OCI-LY1 (cell line): ENCODE measurements at regions not wholly inside any gene's neighbourhood (a gene's known extent, or its start where the extent isn't known, plus 50 kb on each side); places are given as distances from the start of the nearest gene placed in this dataset.

Experiments
- H2AFZ ChIP-seq: fragments of 200-600 bp; sonication (generic), shearing (Covaris generic); 2 replicates; pipeline ENCODE4 v1.6.0; 2014; ENCODE audit warnings: antibody characterized with exemption, mild to moderate bottlenecking, low read length
- H3F3A ChIP-seq: fragments of 200-600 bp; sonication (generic), shearing (Covaris generic); 2 replicates; pipeline ENCODE4 v1.6.0; 2014; ENCODE audit warnings: mild to moderate bottlenecking, antibody characterized with exemption, low read length, moderate library complexity; ENCODE audit not compliant: insufficient read depth
- H3K27ac ChIP-seq: fragments of 200-600 bp; sonication (generic); 2 replicates; pipeline ENCODE4 v1.5.1; 2014; ENCODE audit warnings: low read length, mixed run types, mild to moderate bottlenecking, low read depth; ENCODE audit not compliant: poor library complexity, severe bottlenecking
- H3K27me3 ChIP-seq: fragments of 200-600 bp; sonication (generic); 2 replicates; pipeline ENCODE4 v1.6.0; 2014; ENCODE audit warnings: antibody characterized with exemption, mild to moderate bottlenecking, low read length, moderate library complexity; ENCODE audit not compliant: insufficient read depth
- H3K36me3 ChIP-seq: fragments of 200-600 bp; sonication (generic); 2 replicates; pipeline ENCODE4 v1.6.1; 2014; ENCODE audit warnings: mild to moderate bottlenecking, antibody characterized with exemption, low read length, moderate library complexity, mixed read lengths; ENCODE audit not compliant: insufficient read depth
- H3K4me1 ChIP-seq: fragments of 200-600 bp; sonication (generic); 2 replicates; pipeline ENCODE4 v1.5.1; 2014; ENCODE audit warnings: mild to moderate bottlenecking, low read length, moderate library complexity; ENCODE audit not compliant: insufficient read depth, severe bottlenecking
- H3K4me2 ChIP-seq: fragments of 200-600 bp; sonication (generic), shearing (Covaris generic); 2 replicates; pipeline ENCODE4 v1.6.1; 2014; ENCODE audit warnings: low read length
- H3K4me3 ChIP-seq: fragments of 200-600 bp; sonication (generic); 2 replicates; pipeline ENCODE4 v1.5.1; 2014; ENCODE audit warnings: low read length, low read depth, mild to moderate bottlenecking, mixed read lengths; ENCODE audit not compliant: poor library complexity, severe bottlenecking
- H3K79me2 ChIP-seq: fragments of 200-600 bp; shearing (Covaris generic); 2 replicates; pipeline ENCODE4 v1.6.1; 2016; ENCODE audit warnings: mixed run types, low read length, mixed read lengths; ENCODE audit not compliant: insufficient read depth
- H3K9ac ChIP-seq: fragments of 200-600 bp; sonication (generic), shearing (Covaris generic); 2 replicates; pipeline ENCODE4 v1.6.1; 2014; ENCODE audit warnings: mild to moderate bottlenecking, low read length, mixed read lengths
- H3K9me2 ChIP-seq: fragments of 200-600 bp; sonication (generic), shearing (Covaris generic); 2 replicates; pipeline ENCODE4 v1.6.1; 2014; ENCODE audit warnings: low read depth, mild to moderate bottlenecking, low read length, mixed read lengths
- H3K9me3 ChIP-seq: fragments of 200-600 bp; shearing (Covaris generic); 2 replicates; pipeline ENCODE4 v1.6.1; 2014; ENCODE audit warnings: low read length, mixed read lengths
- H4K20me1 ChIP-seq: fragments of 200-600 bp; sonication (generic), shearing (Covaris generic); 2 replicates; pipeline ENCODE4 v1.6.0; 2016; ENCODE audit warnings: mild to moderate bottlenecking, low read length; ENCODE audit not compliant: insufficient read depth
- CTCF ChIP-seq: fragments of 200-600 bp; sonication (generic), shearing (Covaris generic); IDR thresholded peaks from 2 replicates; pipeline ENCODE4 v1.5.1; 2017; ENCODE audit warnings: mild to moderate bottlenecking, antibody characterized with exemption, low read length, moderate library complexity, mixed read lengths
- EZH2 ChIP-seq: fragments of 200-600 bp; sonication (generic), shearing (Covaris generic); IDR thresholded peaks from 2 replicates; pipeline ENCODE4 v1.8.0; 2017; ENCODE audit warnings: borderline replicate concordance, mixed run types, mild to moderate bottlenecking, antibody characterized with exemption, low read length, moderate library complexity, mixed read lengths

- Histone ChIP-seq H3K4me1 (no peaks in the 10 kb centered on the region), H3K9me2 (no peaks in the 10 kb centered on the region), H3K36me3 (no peaks in the 10 kb centered on the region), H3F3A (no peaks in the 10 kb centered on the region), H4K20me1 (no peaks in the 10 kb centered on the region), H3K4me2 (no peak overlapping the region), H2AFZ (no peak overlapping the region), H3K9ac (no peak overlapping the region), H3K79me2 (no peaks in the 10 kb centered on the region), H3K9me3 (no peaks in the 10 kb centered on the region), H3K27ac (no peak overlapping the region), H3K27me3 (no peaks in the 10 kb centered on the region), H3K4me3 (no peak overlapping the region)
- TF ChIP-seq EZH2: no peak
- no peak for TF ChIP-seq CTCF
These were observed 666.8 kb upstream of the SETBP1 start for GRCh38 chr18:44013871-44014270.

GRCh38 chr18:44025421-44025820 lies 655.3 kb upstream of the SETBP1 start:
- TF ChIP-seq CTCF: no peak
- TF ChIP-seq EZH2: no peak
- H3F3A ChIP-seq: no peaks in the 10 kb centered on the region

GRCh38 chr18:44028109-44028508 lies 652.6 kb upstream of the SETBP1 start:
- no peaks in the 10 kb centered on the region for H3K4me1 ChIP-seq
- H3K4me2 ChIP-seq: no peak overlapping the region
- no peaks in the 10 kb centered on the region for H3K36me3 ChIP-seq
- H3K27ac ChIP-seq: no peak overlapping the region
- no peaks in the 10 kb centered on the region for H3F3A ChIP-seq
- H3K9ac ChIP-seq: no peak overlapping the region
- no peak overlapping the region for H2AFZ ChIP-seq
- no peak overlapping the region for H3K4me3 ChIP-seq
- no peaks in the 10 kb centered on the region for H3K79me2 ChIP-seq
- H3K9me2 ChIP-seq: no peaks in the 10 kb centered on the region
- TF ChIP-seq EZH2 (no peak), CTCF (no peak)
- no peaks in the 10 kb centered on the region for H3K27me3 ChIP-seq
- H4K20me1 ChIP-seq: no peaks in the 10 kb centered on the region
- no peaks in the 10 kb centered on the region for H3K9me3 ChIP-seq

More at GRCh38 chr18:44025421-44025820, 655.3 kb upstream of the SETBP1 start:
- no peaks in the 10 kb centered on the region for H3K27me3 ChIP-seq
- H3K79me2 ChIP-seq: no peaks in the 10 kb centered on the region
- H3K36me3 ChIP-seq: no peaks in the 10 kb centered on the region
- no peak overlapping the region for H2AFZ ChIP-seq
- H3K4me3 ChIP-seq: no peak overlapping the region
- H3K9me2 ChIP-seq: no peaks in the 10 kb centered on the region
- H3K9ac ChIP-seq: no peak overlapping the region
- no peaks in the 10 kb centered on the region for H3K4me1 ChIP-seq
- H4K20me1 ChIP-seq: no peaks in the 10 kb centered on the region
- H3K4me2 ChIP-seq: no peak overlapping the region
- no peak overlapping the region for H3K27ac ChIP-seq
- H3K9me3 ChIP-seq: no peaks in the 10 kb centered on the region
